ENCODE measurements at regions not wholly inside any gene's neighbourhood (a gene's known extent, or its start where the extent isn't known, plus 50 kb on each side); places are given as distances from the start of the nearest gene placed in this dataset.
A peak's percentile ranks its signal among the peaks of the same experiment; 100 is the strongest.

DNA sequence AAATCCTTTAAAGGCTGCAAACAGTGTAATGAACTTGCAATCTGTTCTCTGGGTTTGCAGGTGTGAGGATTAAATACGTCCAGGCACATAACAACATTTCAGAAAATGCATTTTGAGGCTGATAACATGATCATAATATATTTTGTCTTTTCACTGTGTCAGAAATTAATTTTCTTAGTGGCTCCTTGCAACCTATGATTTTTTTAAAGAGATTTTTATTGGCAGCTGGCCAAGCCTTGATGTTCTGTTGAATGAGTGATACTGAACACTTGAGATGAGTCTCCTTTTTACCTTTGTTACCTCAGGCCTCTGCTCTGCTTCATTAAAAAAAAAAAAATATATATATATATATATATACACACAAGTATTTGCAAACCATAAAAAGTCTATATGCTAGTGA, 68.2 kb upstream of the TENM3 start:
- no CpG with 5 or more reads among the region's 1 CpG for WGBS, 2 experiments (ENCODE audit: insufficient coverage in 2 of 2)
- H3K4me1 ChIP-seq (ENCODE audit: control insufficient read depth, insufficient read depth, low read length, poor library complexity, severe bottlenecking) = peaks cover 17% of the 10 kb centered on the region
- H3K36me3 ChIP-seq (ENCODE audit: control insufficient read depth, insufficient read depth, low read length) = no peaks in the 10 kb centered on the region
- H3K27ac ChIP-seq (ENCODE audit: low read depth, low read length, severe bottlenecking) = no peak overlapping the region
- no peaks in the 10 kb centered on the region for H3K9me3 ChIP-seq (ENCODE audit: control insufficient read depth, low read length)
- no peak overlapping the region for H3K4me3 ChIP-seq (ENCODE audit: extremely low read depth, insufficient read depth, low read length, poor library complexity, severe bottlenecking)

DNA sequence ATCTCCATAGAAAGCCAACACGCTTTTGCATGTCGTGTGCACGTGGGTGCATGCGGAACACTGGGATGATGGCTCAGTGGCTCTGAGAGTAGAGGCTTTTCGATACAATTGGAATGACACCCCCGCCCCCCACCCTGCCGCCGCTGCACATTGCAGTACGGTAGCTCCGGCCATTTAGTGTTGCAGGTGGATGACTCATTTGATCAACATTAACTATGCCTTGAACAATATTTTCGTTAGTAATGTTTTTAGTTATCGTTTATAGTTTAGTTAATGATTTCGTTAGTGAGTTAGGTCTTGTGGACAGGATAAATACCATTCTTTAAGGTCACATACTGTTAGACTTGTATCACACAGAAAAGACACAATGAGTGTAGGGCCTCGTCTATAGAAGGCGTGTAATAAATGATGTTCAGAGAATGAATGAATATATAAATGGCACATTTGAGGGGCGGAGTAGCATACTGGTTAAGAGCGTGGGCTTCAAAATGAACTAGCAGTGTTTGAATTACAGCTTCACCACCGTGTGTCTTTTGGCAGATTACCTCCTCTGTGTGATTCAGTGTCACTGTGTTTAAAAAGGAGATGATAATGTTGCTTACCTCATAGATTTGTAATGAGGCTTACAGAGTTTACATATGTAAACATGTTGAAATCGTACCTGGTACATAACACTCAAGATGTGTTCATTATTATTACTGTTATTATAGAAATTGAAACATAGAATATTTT, 67.2 kb upstream of the TENM3 start:
- Histone ChIP-seq H3K36me3 (ENCODE audit: control insufficient read depth, insufficient read depth, low read length) (no peaks in the 10 kb centered on the region), H3K27ac (ENCODE audit: low read depth, low read length, severe bottlenecking) (no peak overlapping the region), H3K9me3 (ENCODE audit: control insufficient read depth, low read length) (no peaks in the 10 kb centered on the region), H3K4me3 (ENCODE audit: extremely low read depth, insufficient read depth, low read length, poor library complexity, severe bottlenecking) (no peak overlapping the region), H3K4me1 (ENCODE audit: control insufficient read depth, insufficient read depth, low read length, poor library complexity, severe bottlenecking) (peaks cover 17% of the 10 kb centered on the region)
- 77 to 87% methylated on average over 6 to 10 of the region's 19 CpGs for WGBS, 2 experiments (ENCODE audit: insufficient coverage in 2 of 2)

DNA sequence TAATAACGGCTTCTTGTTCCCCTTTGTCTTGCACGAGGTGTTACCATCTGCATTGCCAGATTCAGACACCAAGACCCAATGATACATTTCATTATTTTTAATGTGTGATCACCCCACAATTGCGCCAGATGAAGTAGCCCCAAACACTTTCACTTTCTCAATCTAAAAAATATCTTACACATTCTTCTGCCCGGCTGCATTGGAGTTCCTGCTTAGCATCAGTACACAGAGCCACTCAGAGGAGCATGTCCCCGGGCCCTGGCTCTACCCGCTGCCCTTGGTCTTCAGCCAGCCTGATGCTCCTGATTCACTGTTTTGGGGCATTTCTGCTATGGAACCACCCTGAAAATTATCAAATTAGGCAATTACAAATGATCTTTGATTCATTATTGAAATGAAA, 66.0 kb upstream of the TENM3 start:
- peaks cover 17% of the 10 kb centered on the region for H3K4me1 ChIP-seq (ENCODE audit: control insufficient read depth, insufficient read depth, low read length, poor library complexity, severe bottlenecking)
- H3K27ac ChIP-seq (ENCODE audit: low read depth, low read length, severe bottlenecking) = no peak overlapping the region
- 95 to 96% methylated on average over 6 of the region's 6 CpGs for WGBS, 2 experiments (ENCODE audit: insufficient coverage in 2 of 2)
- H3K36me3 ChIP-seq (ENCODE audit: control insufficient read depth, insufficient read depth, low read length) = no peaks in the 10 kb centered on the region
- no peak overlapping the region for H3K4me3 ChIP-seq (ENCODE audit: extremely low read depth, insufficient read depth, low read length, poor library complexity, severe bottlenecking)
- no peaks in the 10 kb centered on the region for H3K9me3 ChIP-seq (ENCODE audit: control insufficient read depth, low read length)

DNA sequence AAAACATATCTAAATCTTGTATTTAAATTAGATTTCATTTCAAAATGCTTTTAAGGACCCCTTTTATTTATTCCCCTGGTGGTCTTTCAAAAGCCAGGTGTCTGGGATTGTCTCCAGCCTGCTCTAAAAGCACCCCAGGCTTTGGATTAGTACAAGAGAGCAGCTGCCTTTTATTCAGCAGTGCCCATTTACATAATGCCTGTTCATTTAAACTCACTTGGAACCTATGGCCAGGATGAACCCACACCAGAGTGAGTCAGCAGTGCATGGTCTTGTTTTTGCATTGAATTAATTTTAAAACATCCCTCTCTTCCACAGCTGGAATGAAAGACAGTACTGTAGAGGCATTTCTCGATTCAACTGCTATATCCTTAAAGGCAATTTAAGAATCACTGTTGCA, 64.1 kb upstream of the TENM3 start:
- Histone ChIP-seq H3K4me1 (ENCODE audit: control insufficient read depth, insufficient read depth, low read length, poor library complexity, severe bottlenecking) (peaks cover 20% of the 10 kb centered on the region), H3K36me3 (ENCODE audit: control insufficient read depth, insufficient read depth, low read length) (no peaks in the 10 kb centered on the region), H3K9me3 (ENCODE audit: control insufficient read depth, low read length) (no peaks in the 10 kb centered on the region), H3K4me3 (ENCODE audit: extremely low read depth, insufficient read depth, low read length, poor library complexity, severe bottlenecking) (no peak overlapping the region), H3K27ac (ENCODE audit: low read depth, low read length, severe bottlenecking) (no peak overlapping the region)
- WGBS, 2 experiments (ENCODE audit: insufficient coverage in 2 of 2) = no CpG with 5 or more reads among the region's 1 CpG

DNA sequence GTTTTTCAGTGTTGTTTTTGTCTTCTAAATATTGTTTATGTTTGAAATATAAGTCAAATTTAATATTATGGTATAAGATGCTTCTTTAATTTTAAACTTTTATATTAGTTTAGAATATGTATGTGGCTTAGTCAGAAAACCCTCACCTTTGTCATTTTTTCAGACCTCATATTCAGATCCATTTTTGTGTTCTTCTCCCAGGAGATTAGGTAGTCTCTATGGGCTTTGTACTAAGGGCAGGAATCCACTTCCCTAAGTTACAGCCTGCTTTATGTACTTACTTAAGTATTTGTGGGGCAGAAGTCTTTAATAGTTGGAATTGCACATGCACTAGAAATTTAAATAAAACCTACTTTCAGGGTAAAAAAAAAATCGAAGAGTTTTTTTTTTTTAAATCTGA, 63.5 kb upstream of the TENM3 start:
- Histone ChIP-seq H3K36me3 (ENCODE audit: control insufficient read depth, insufficient read depth, low read length) (no peaks in the 10 kb centered on the region), H3K4me1 (ENCODE audit: control insufficient read depth, insufficient read depth, low read length, poor library complexity, severe bottlenecking) (peaks cover 20% of the 10 kb centered on the region), H3K4me3 (ENCODE audit: extremely low read depth, insufficient read depth, low read length, poor library complexity, severe bottlenecking) (no peak overlapping the region), H3K27ac (ENCODE audit: low read depth, low read length, severe bottlenecking) (no peak overlapping the region), H3K9me3 (ENCODE audit: control insufficient read depth, low read length) (no peaks in the 10 kb centered on the region)
- no CpG with 5 or more reads among the region's 1 CpG for WGBS, 2 experiments (ENCODE audit: insufficient coverage in 2 of 2)

DNA sequence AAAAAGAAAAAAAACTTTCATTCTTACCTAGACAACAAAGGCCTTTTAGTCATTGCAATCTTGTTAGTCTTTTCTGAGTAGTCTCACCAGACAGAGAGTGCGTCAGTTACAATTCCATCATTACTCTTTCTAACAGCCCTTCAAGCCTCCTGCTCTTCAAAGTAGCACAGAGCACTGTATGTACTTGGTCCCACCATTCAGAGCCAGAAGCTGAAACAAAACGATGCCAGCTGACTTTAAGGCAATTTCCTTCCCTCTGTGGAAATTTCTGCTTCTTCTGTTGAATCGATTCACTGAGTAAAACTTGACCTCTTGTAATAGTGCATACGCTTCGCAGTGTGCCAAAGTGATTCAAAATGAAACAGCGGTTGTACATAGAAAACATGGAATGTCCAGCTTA, 57.7 kb upstream of the TENM3 start:
- H3K9me3 ChIP-seq (ENCODE audit: control insufficient read depth, low read length) = no peaks in the 10 kb centered on the region
- WGBS, 2 experiments (ENCODE audit: insufficient coverage in 2 of 2) = 88 to 92% methylated on average over 5 of the region's 6 CpGs
- H3K4me1 ChIP-seq (ENCODE audit: control insufficient read depth, insufficient read depth, low read length, poor library complexity, severe bottlenecking) = peaks cover 15% of the 10 kb centered on the region

DNA sequence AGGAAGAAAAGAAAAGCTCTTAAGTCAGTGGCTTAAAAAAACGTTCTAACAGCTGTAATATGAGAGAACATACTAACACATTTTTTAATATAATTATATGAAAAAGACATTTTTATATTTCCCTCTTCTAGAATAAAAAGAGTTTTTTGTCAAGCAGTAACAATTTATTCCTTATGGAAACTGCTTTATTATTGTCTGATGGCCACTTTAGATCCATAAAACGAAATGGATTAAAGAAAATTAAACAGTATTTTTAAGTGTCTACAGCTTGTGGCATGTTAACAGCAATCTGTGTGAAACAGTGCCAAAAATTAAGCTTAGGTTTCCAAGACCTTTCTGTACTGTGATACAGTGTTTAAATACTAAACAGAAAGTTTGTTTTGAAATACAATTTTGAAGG, 55.5 kb upstream of the TENM3 start:
- H3K4me1 ChIP-seq (ENCODE audit: control insufficient read depth, insufficient read depth, low read length, poor library complexity, severe bottlenecking) = peaks cover 33% of the 10 kb centered on the region
- WGBS, 2 experiments (ENCODE audit: insufficient coverage in 2 of 2) = 67% methylated on average over 1 of the region's 2 CpGs; no CpG with 5 or more reads in 1 of the 2 experiments
- H3K9me3 ChIP-seq (ENCODE audit: control insufficient read depth, low read length) = no peaks in the 10 kb centered on the region
- no peak overlapping the region for H3K27ac ChIP-seq (ENCODE audit: low read depth, low read length, severe bottlenecking)
- no peaks in the 10 kb centered on the region for H3K36me3 ChIP-seq (ENCODE audit: control insufficient read depth, insufficient read depth, low read length)
- H3K4me3 ChIP-seq (ENCODE audit: extremely low read depth, insufficient read depth, low read length, poor library complexity, severe bottlenecking) = no peak overlapping the region

More for the DNA sequence above, 57.7 kb upstream of the TENM3 start:
- Histone ChIP-seq H3K27ac (ENCODE audit: low read depth, low read length, severe bottlenecking) (peak overlapping the region; percentile 32), H3K36me3 (ENCODE audit: control insufficient read depth, insufficient read depth, low read length) (no peaks in the 10 kb centered on the region), H3K4me3 (ENCODE audit: extremely low read depth, insufficient read depth, low read length, poor library complexity, severe bottlenecking) (no peak overlapping the region)

DNA sequence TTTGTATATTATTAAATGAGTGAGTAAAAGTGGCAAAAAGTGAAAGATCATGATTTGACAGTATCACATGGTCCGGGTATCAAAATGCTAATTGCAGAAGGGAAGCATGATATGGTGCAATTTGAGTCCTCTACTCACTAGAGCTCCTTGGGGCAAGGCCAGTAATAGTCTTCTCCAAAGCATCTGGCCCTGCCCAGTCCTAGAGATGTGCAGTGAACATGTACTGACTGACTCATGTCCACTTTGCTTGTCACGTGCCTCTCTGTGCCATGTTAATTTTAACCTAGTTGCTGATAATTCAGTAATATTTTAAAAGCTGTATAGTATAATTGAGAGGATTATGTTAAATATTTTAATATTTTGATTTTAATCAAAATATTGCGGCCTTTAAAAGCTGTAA, 54.6 kb upstream of the TENM3 start:
- no peak overlapping the region for H3K27ac ChIP-seq (ENCODE audit: low read depth, low read length, severe bottlenecking)
- 75 to 90% methylated on average over 1 to 2 of the region's 3 CpGs for WGBS, 2 experiments (ENCODE audit: insufficient coverage in 2 of 2)
- no peaks in the 10 kb centered on the region for H3K9me3 ChIP-seq (ENCODE audit: control insufficient read depth, low read length)

DNA sequence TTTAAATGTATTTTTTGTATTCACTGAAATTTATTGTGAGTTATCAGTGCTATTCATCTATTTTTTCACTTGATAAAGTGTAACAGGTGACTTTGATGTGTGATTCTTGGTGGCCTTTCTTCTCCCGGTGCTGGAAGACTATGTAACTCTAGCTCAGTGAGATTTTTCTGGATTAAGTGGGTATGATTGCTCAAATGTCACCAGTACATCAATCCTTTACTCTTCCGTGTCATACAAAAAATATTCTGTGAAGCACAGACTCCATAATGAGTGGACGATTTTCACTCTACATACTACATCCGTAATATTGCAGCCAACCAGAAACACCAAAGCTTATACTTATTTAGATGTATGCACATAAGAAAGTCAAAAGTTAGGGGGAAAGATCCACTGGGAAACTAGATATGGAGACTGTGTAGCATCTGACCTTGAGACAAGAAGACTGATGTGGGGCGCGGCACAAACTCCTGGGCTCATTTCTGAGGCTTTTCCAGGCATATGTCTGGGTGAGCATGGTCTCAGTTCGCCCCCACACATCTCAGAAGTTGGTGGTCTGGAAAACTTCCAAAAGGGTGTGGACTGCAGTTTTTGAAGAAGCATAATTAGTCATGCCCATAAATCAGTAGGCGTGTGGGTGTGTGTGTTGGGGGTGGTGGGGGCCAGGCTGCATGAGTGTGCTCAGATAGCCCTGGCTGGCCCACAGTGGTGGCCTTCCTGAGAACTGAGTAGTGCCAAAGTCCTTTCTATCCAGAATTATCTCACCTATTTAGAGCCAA, 53.9 kb upstream of the TENM3 start:
- Histone ChIP-seq H3K9me3 (ENCODE audit: control insufficient read depth, low read length) (no peaks in the 10 kb centered on the region), H3K27ac (ENCODE audit: low read depth, low read length, severe bottlenecking) (peak overlapping the region; percentile 3), H3K4me1 (ENCODE audit: control insufficient read depth, insufficient read depth, low read length, poor library complexity, severe bottlenecking) (peaks cover 35% of the 10 kb centered on the region), H3K36me3 (ENCODE audit: control insufficient read depth, insufficient read depth, low read length) (no peaks in the 10 kb centered on the region), H3K4me3 (ENCODE audit: extremely low read depth, insufficient read depth, low read length, poor library complexity, severe bottlenecking) (no peak overlapping the region)
- 88 to 100% methylated on average over 3 to 5 of the region's 8 CpGs for WGBS, 2 experiments (ENCODE audit: insufficient coverage in 2 of 2)

More for the DNA sequence above, 54.6 kb upstream of the TENM3 start:
- H3K4me3 ChIP-seq (ENCODE audit: extremely low read depth, insufficient read depth, low read length, poor library complexity, severe bottlenecking) = no peak overlapping the region
- H3K36me3 ChIP-seq (ENCODE audit: control insufficient read depth, insufficient read depth, low read length) = no peaks in the 10 kb centered on the region
- H3K4me1 ChIP-seq (ENCODE audit: control insufficient read depth, insufficient read depth, low read length, poor library complexity, severe bottlenecking) = peaks cover 35% of the 10 kb centered on the region

DNA sequence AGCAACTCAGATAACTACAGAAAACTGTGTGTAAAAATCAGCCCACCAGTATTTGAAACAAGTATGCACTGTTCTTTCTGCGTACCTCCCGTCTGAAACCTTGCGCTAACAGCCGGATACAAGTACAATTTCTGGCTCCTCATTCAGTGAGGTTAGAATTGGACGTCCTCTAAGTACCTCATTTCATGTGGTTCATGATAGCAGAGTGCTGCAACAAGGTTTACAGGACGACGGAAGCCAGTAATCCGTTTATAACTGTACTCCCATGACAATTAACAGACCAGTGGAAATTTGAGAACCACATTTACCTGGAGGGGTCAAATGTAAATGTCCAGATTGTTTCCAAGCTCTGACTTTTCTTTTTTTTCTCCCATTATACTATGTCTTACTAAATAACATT, 52.9 kb upstream of the TENM3 start:
- WGBS, 2 experiments (ENCODE audit: insufficient coverage in 2 of 2) = 84 to 91% methylated on average over 7 to 8 of the region's 8 CpGs
- Histone ChIP-seq H3K4me1 (ENCODE audit: control insufficient read depth, insufficient read depth, low read length, poor library complexity, severe bottlenecking) (peaks cover 35% of the 10 kb centered on the region), H3K9me3 (ENCODE audit: control insufficient read depth, low read length) (no peaks in the 10 kb centered on the region), H3K27ac (ENCODE audit: low read depth, low read length, severe bottlenecking) (peak overlapping the region; percentile 42), H3K4me3 (ENCODE audit: extremely low read depth, insufficient read depth, low read length, poor library complexity, severe bottlenecking) (no peak overlapping the region), H3K36me3 (ENCODE audit: control insufficient read depth, insufficient read depth, low read length) (no peaks in the 10 kb centered on the region)

Measured in mesodermal cell (in vitro differentiated cells).